ENCODE measurements at regions not wholly inside any gene's neighbourhood (a gene's known extent, or its start where the extent isn't known, plus 50 kb on each side); places are given as distances from the start of the nearest gene placed in this dataset.

DNA sequence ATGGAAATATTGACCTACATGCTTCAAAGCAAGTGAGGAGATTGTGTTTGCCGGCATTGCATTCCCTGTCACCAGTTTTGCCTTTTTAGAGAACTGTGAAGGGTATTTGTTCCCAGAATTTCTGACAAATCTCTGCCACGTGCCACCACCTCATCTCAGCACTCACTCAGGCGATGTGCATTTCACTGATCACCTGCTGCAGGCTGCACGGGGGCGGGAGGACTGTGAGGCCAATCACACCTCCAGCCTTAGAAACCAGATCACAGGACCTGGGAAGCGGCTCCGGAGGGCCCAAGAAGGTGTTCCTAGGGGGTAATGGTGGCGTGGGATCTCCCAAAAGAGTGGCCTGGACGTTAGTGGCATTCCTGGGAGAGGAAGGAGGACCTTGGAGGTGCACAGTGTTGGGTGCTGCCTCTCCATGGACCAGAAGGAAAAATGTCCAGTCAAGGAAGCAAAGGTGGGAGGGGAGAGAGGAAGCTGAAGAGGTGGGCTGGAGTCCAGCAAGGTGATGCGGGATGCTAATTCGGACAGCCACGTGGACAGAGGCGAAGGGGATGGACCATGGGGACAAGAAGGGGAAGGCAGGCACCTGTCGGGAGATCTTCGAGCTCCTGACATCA lies 63.6 kb upstream of the OLFM1 start:
- Histone ChIP-seq H3K4me1 (replicated peaks in 1 of 2; ENCODE audit: control insufficient read depth in 2 of 2, insufficient read depth in 2 of 2, low read length in 2 of 2) (no peaks in the 10 kb centered on the region), H3K9me3 (replicated peaks; ENCODE audit: control insufficient read depth, insufficient read depth, low read depth, low read length) (no peaks in the 10 kb centered on the region), H3K9ac (ENCODE audit: insufficient read depth in 1 of 2, low read depth in 2 of 2, low read length in 2 of 2) (no peak overlapping the region), H3K27ac (ENCODE audit: extremely low read depth, low read depth, low read length) (no peak overlapping the region), H4K20me1 (replicated peaks; ENCODE audit: control insufficient read depth, insufficient read depth, low read length) (peaks cover 7% of the 10 kb centered on the region), H3K9me1 (ENCODE audit: control insufficient read depth, insufficient read depth, low read length) (no peaks in the 10 kb centered on the region), H3K4me2 (ENCODE audit: insufficient read depth, low read length) (no peak overlapping the region), H3K36me3 (ENCODE audit: control insufficient read depth, insufficient read depth, low read length) (no peaks in the 10 kb centered on the region), H3K27me3 (ENCODE audit: control insufficient read depth in 2 of 2, insufficient read depth in 2 of 2, low read length in 2 of 2) (peaks cover 2 to 34% of the 10 kb centered on the region in 2 experiments; a peak in 3 of 5 replicates), H3K4me3 (no peak overlapping the region), H2AFZ (ENCODE audit: low read depth, low read length) (no peak overlapping the region), H3K79me2 (ENCODE audit: control insufficient read depth, insufficient read depth, low read length) (no peaks in the 10 kb centered on the region)
- ChIA-PET CTCF (ENCODE audit: low intra/inter-chr PET ratio) (no interaction called here), POLR2A (no interaction called here)
- FAIRE-seq (no peak), DNase-seq (ENCODE audit: extremely low read depth in 1 of 4, low spot score in 3 of 4) (no peak), ATAC-seq (no peak)
- under 1% methylated on average over 14 of the region's 15 CpGs for WGBS (ENCODE audit: insufficient coverage, low coverage, missing lambda C conversion rate)
- in situ Hi-C loops (cut with MboI), result no loop called here
- no TSS peak for BruUV-seq (replicated peaks)
- TF ChIP-seq ZNF518B (CRISPR knock-in tag; IDR thresholded peaks at IDR 0.05) (no peak), ZNF324 (CRISPR knock-in tag; IDR thresholded peaks at IDR 0.05) (no peak), SMARCC2 (IDR thresholded peaks at IDR 0.05; ENCODE audit: low read depth) (no peak), TCF3 (CRISPR knock-in tag; IDR thresholded peaks at IDR 0.05) (no peak), MYNN (IDR thresholded peaks at IDR 0.05) (no peak), MYNN (CRISPR knock-in tag; IDR thresholded peaks at IDR 0.05) (no peak), WHSC1 (IDR thresholded peaks at IDR 0.05; ENCODE audit: low read length) (no peak)
- TF ChIP-seq, protein P1, sequence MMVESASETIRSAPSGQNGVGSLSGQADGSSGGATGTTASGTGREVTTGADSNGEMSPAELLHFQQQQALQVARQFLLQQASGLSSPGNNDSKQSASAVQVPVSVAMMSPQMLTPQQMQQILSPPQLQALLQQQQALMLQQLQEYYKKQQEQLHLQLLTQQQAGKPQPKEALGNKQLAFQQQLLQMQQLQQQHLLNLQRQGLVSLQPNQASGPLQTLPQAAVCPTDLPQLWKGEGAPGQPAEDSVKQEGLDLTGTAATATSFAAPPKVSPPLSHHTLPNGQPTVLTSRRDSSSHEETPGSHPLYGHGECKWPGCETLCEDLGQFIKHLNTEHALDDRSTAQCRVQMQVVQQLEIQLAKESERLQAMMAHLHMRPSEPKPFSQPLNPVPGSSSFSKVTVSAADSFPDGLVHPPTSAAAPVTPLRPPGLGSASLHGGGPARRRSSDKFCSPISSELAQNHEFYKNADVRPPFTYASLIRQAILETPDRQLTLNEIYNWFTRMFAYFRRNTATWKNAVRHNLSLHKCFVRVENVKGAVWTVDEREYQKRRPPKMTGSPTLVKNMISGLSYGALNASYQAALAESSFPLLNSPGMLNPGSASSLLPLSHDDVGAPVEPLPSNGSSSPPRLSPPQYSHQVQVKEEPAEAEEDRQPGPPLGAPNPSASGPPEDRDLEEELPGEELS (CRISPR knock-in tag; IDR thresholded peaks at IDR 0.05; ENCODE audit: borderline replicate concordance), result no peak
- TF ChIP-seq, protein P2, sequence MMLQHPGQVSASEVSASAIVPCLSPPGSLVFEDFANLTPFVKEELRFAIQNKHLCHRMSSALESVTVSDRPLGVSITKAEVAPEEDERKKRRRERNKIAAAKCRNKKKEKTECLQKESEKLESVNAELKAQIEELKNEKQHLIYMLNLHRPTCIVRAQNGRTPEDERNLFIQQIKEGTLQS (IDR thresholded peaks at IDR 0.05), result no peak
- TF ChIP-seq, protein P2 (CRISPR knock-in tag; conservative IDR thresholded peaks at IDR 0.05), result no peak
- TF ChIP-seq, protein P3, sequence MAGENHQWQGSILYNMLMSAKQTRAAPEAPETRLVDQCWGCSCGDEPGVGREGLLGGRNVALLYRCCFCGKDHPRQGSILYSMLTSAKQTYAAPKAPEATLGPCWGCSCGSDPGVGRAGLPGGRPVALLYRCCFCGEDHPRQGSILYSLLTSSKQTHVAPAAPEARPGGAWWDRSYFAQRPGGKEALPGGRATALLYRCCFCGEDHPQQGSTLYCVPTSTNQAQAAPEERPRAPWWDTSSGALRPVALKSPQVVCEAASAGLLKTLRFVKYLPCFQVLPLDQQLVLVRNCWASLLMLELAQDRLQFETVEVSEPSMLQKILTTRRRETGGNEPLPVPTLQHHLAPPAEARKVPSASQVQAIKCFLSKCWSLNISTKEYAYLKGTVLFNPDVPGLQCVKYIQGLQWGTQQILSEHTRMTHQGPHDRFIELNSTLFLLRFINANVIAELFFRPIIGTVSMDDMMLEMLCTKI (IDR thresholded peaks at IDR 0.05; ENCODE audit: partially characterized antibody), result no peak
- intact Hi-C loops (cut with micrococcal nuclease), result no loop called here
